Stomach (tissue), 8 donors: ENCODE measurements at regions not wholly inside any gene's neighbourhood (a gene's known extent, or its start where the extent isn't known, plus 50 kb on each side); places are given as distances from the start of the nearest gene placed in this dataset.

Experiments used
- DNase-seq, 2 donors: peaks; one replicate each; pipeline versions ENCODE4 v3.0.0 to v3.0.0-alpha.2; 2013 to 2019
- H3K27ac ChIP-seq, 5 donors: fragments of 200-600 bp in 4 of 5; sonication (generic) in 4 of 5; one replicate each; pipeline ENCODE4 v1.5.1; 2013 to 2019; ENCODE audit warnings: mild to moderate bottlenecking in 1 of 5, moderate library complexity in 1 of 5
- H3K27me3 ChIP-seq, 3 donors: fragments of 200-600 bp; sonication (generic); one replicate each; pipeline ENCODE4 v1.5.1; 2017 to 2019; ENCODE audit warnings: mixed run types in 1 of 3
- H3K36me3 ChIP-seq, 4 donors: fragments of 200-600 bp; sonication (generic); 1 replicate in 3 of 4; 2 replicates in 1 of 4; pipeline ENCODE4 v1.5.1; 2016 to 2019
- H3K4me1 ChIP-seq, 4 donors: fragments of 200-600 bp; sonication (generic); one replicate each; pipeline ENCODE4 v1.5.1; 2016 to 2019
- H3K4me3 ChIP-seq, 4 donors: fragments of 200-600 bp; sonication (generic) in 3 of 4; one replicate each; pipeline ENCODE4 v1.5.1; 2016 to 2019; ENCODE audit warnings: mild to moderate bottlenecking in 1 of 4
- H3K9me3 ChIP-seq, 4 donors: fragments of 200-600 bp; sonication (generic); one replicate each; pipeline ENCODE4 v1.5.1; 2016 to 2019
- EP300 ChIP-seq: sonication (generic); formaldehyde crosslinking; IDR thresholded peaks from one replicate; pipeline ENCODE4 v1.6.1; 2017; ENCODE audit warnings: antibody characterized with exemption
- POLR2A ChIP-seq, 4 donors: fragments of 450-650 bp; IDR thresholded peaks; one replicate each; pipeline ENCODE4 v1.6.1; 2016; ENCODE audit warnings: antibody characterized with exemption in 4 of 4, control low read depth in 2 of 4, mild to moderate bottlenecking in 1 of 4, moderate library complexity in 1 of 4
- POLR2AphosphoS5 ChIP-seq, 3 donors: sonication (generic); formaldehyde crosslinking; IDR thresholded peaks; one replicate each; pipeline ENCODE4 v1.6.1; 2016; ENCODE audit warnings: antibody characterized with exemption in 3 of 3
- WGBS, 5 donors: extraction: QIAGEN DNeasy Blood & Tissue Kit in 3 of 5; methylation state at CpG; one replicate each; pipeline versions ENCODE4 v1.1.5 to v1.1.7; 2013 to 2018; 5-methylcytosine and 5-hydroxymethylcytosine counted together
- intact Hi-C: fragments of 100-400 bp; cut with DNase I; formaldehyde crosslinking; loops from one replicate; pipeline ENCODE4 v1.15.1; 2023; ENCODE audit warnings: low total_unique reads
- TF ChIP-seq, protein P1 (sequence below), 7 experiments: fragments of 450-650 bp in 4 of 7; fragments of 200-600 bp in 3 of 7; sonication (generic) in 3 of 7; IDR thresholded peaks; one replicate each; pipeline ENCODE4 v1.5.1; 2016 to 2019; ENCODE audit warnings: antibody characterized with exemption in 7 of 7, control low read depth in 2 of 7, mild to moderate bottlenecking in 1 of 7
- donor health status: healthy with polysubstance abuse.
- donor health status: Bipolar disorder and iron deficiency.
- donor health status: healthy.

DNA sequence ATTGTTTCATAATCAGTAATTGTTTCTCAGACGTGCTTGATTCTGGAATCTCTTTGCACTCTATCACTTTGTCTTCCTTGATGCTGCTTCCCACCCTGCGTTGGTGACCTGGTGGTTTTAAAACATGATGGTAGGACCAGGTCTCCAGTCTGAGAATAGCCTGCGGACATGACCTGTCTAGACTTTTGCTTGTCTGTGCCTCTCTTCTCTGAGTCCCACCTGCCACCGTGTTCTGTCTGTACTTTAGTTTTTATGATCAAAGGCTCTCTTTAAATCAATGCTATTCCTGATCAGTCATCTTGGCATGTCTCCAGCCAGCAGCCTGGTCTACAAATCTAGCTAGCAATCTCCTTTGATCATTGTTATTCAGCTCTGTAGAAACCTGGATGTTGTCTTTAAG lies 933.9 kb downstream of the DIAPH3 start:
- H3K36me3 ChIP-seq, result no peaks in the 10 kb centered on the region
- TF ChIP-seq, protein P1, sequence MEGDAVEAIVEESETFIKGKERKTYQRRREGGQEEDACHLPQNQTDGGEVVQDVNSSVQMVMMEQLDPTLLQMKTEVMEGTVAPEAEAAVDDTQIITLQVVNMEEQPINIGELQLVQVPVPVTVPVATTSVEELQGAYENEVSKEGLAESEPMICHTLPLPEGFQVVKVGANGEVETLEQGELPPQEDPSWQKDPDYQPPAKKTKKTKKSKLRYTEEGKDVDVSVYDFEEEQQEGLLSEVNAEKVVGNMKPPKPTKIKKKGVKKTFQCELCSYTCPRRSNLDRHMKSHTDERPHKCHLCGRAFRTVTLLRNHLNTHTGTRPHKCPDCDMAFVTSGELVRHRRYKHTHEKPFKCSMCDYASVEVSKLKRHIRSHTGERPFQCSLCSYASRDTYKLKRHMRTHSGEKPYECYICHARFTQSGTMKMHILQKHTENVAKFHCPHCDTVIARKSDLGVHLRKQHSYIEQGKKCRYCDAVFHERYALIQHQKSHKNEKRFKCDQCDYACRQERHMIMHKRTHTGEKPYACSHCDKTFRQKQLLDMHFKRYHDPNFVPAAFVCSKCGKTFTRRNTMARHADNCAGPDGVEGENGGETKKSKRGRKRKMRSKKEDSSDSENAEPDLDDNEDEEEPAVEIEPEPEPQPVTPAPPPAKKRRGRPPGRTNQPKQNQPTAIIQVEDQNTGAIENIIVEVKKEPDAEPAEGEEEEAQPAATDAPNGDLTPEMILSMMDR (IDR thresholded peaks at IDR 0.05), result no peak
- TF ChIP-seq POLR2AphosphoS5 (IDR thresholded peaks at IDR 0.05), result no peak
- no peak for TF ChIP-seq EP300
- no peak for TF ChIP-seq POLR2A (IDR thresholded peaks at IDR 0.05)
- no peak overlapping the region for H3K27ac ChIP-seq
- H3K4me1 ChIP-seq, result no peaks in the 10 kb centered on the region
- intact Hi-C loops, result no loop called here
- no peaks in the 10 kb centered on the region for H3K9me3 ChIP-seq
- WGBS, 5 donors, result 49 to 65% (median 55%) methylated on average over 4 of the region's 4 CpGs
- no peak overlapping the region for H3K4me3 ChIP-seq
- H3K27me3 ChIP-seq, result no peaks in the 10 kb centered on the region
- DNase-seq, result no peak

DNA sequence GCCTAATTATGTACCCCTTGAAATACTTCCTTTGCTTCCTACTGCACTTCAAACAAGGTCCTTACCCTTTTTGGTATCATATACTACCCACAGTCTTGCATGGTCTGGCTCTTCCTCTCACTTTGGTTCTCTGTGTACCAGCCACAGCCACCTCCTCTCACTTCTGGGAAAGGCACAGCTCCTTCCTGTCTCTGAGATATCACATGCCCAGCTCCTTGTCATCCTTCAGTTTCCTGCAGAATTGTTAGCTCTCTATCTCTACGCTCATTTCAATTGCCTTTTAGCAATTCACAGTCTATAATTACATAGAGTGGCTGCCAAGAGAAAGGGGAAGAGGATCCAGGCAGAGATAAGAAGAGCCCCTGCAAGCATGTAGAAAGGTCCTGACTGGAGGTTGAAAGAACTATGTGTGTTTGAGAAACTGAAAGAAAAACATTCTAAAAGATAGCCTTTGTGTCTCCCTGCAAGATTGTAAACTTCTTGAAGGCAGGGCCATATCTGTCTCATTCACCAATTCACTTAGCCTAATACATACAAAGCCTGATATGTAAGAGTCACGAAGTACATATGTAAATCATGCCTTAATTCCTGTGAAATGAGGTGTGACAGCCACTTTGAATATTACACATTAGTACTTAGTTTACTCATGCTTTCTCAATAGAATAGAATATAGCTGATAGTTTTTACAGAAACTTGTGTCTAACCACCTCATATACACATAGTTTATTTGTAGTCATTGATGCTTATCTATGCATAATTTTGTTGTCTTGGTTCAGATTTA lies 933.1 kb downstream of the DIAPH3 start:
- H3K27me3 ChIP-seq, result no peaks in the 10 kb centered on the region
- no peak overlapping the region for H3K4me3 ChIP-seq
- no peak for TF ChIP-seq EP300
- no peak for TF ChIP-seq POLR2AphosphoS5 (IDR thresholded peaks at IDR 0.05)
- TF ChIP-seq POLR2A (IDR thresholded peaks at IDR 0.05), result no peak
- TF ChIP-seq, protein P1 (IDR thresholded peaks at IDR 0.05), result no peak
- 63 to 89% (median 83%) methylated on average over 2 of the region's 2 CpGs for WGBS, 5 donors
- H3K36me3 ChIP-seq, result no peaks in the 10 kb centered on the region
- H3K4me1 ChIP-seq, result no peaks in the 10 kb centered on the region
- H3K27ac ChIP-seq, result no peak overlapping the region
- intact Hi-C loops, result no loop called here
- no peak for DNase-seq
- H3K9me3 ChIP-seq, result no peaks in the 10 kb centered on the region

DNA sequence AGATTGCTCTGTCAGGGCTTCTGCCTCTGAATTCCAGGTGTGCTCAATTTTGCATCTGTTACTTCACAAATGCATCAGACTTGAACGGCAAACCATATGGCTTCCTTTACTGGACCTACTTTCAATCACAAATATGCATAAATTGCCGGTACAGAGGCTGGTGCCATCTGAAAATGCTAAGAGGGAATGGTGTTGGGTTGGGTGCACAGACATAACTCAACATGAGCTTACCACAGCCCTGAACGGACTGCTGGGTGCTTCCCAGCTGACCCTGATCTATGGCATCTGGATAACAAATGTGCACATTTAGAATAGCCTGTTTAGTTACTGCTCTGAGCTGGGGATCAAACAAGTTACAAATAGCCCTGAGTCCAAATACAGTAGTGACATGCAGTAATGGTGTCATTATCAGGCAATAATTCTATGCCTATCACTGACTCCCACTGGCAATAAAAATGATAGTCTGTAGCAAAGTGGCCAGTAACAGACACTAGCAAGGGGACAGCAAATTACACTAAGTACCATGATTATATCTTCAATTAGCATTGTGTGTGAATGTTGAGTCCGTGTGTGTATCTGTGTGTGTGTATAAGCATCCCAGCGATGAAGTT lies 927.3 kb downstream of the DIAPH3 start:
- TF ChIP-seq POLR2A (IDR thresholded peaks at IDR 0.05) (no peak), EP300 (no peak), POLR2AphosphoS5 (IDR thresholded peaks at IDR 0.05) (no peak)
- TF ChIP-seq, protein P1 (IDR thresholded peaks at IDR 0.05), result no peak
- Histone ChIP-seq H3K9me3 (no peaks in the 10 kb centered on the region), H3K27ac (no peak overlapping the region), H3K4me1 (no peaks in the 10 kb centered on the region), H3K27me3 (no peaks in the 10 kb centered on the region), H3K4me3 (no peak overlapping the region), H3K36me3 (no peaks in the 10 kb centered on the region)
- no peak for DNase-seq
- 80 to 92% (median 86%) methylated on average over 5 of the region's 5 CpGs for WGBS, 5 donors
- intact Hi-C loops, result no loop called here

DNA sequence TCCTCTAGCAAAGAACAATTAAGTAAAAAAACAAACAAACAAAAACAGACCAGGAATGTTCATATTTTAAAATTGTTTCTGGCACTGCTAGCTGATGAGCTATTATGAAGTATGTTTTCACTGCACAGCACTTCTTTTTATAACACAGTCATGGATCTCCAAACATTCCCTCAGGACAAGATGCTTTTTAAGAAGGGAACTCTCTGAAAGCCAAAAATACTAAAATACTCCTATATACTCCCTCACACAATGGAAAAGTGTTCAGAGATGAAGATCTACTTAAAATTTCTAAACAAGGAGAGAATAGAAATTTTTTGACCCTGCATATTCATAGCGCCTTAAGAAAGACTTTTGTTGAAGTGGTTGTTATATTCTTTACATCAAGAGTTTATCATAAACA lies 926.8 kb downstream of the DIAPH3 start:
- intact Hi-C loops, result no loop called here
- WGBS, 5 donors, result 73 to 96% (median 88%) methylated on average over 1 of the region's 1 CpG

More for the DNA sequence above, 926.8 kb downstream of the DIAPH3 start:
- Histone ChIP-seq H3K27ac (no peak overlapping the region), H3K4me3 (no peak overlapping the region), H3K4me1 (no peaks in the 10 kb centered on the region), H3K27me3 (no peaks in the 10 kb centered on the region), H3K9me3 (no peaks in the 10 kb centered on the region), H3K36me3 (no peaks in the 10 kb centered on the region)
- DNase-seq, result no peak
- TF ChIP-seq POLR2A (IDR thresholded peaks at IDR 0.05), result no peak
- TF ChIP-seq, protein P1 (IDR thresholded peaks at IDR 0.05), result no peak
- no peak for TF ChIP-seq POLR2AphosphoS5 (IDR thresholded peaks at IDR 0.05)
- no peak for TF ChIP-seq EP300
